ENCODE measurements at regions not wholly inside any gene's neighbourhood (a gene's known extent, or its start where the extent isn't known, plus 50 kb on each side); places are given as distances from the start of the nearest gene placed in this dataset.
A peak's percentile ranks its signal among the peaks of the same experiment; 100 is the strongest.

DNA sequence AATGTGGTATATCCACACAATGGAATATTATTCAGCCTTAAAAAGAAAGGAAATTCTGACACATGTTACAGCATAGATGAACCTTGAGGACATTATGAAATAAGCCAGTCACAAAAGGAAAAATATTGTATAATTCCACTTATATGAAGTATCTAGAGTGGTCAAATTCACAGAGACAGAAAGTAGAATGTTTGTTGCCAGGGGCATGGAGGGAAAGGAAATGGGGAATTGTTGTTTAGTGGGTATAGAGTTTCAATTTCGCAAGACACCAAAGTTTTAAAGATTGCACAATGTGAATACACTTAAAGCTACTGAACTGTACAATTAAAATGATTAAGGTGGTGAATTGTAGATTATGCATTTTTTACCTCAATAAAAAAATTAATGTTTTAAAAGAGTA, 92.9 kb downstream of the TXNL1 start:
- DNase-seq: no peak
- H3K9me3 ChIP-seq: no peaks in the 10 kb centered on the region

DNA sequence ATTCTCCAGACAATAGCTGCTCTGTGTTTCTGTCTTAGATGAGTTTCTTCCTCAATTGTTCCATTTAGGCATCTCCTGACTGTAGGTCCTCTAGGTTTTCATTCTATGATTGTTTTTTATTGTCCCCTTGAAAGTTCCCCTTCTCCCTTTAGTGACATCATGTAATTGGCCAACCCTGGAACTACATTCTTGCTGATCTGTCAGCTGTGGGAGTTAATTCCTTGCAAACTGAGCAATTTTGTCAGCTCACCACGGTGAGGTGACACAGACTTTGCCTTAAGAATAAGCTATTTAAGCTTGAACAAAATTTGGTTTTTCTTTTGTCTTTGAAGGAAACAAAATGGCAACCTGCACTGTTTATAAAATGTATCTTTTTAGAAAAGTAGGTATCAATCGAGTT, 95.9 kb downstream of the TXNL1 start:
- H3K27me3 ChIP-seq: no peaks in the 10 kb centered on the region
- H3K4me1 ChIP-seq: no peaks in the 10 kb centered on the region
- no peaks in the 10 kb centered on the region for H3K36me3 ChIP-seq
- intact Hi-C loops (cut with DNase I): no loop called here
- H3K4me3 ChIP-seq (replicated peaks in 1 of 3): no peak overlapping the region
- no peak overlapping the region for H3K27ac ChIP-seq
- no peak for TF ChIP-seq POLR2A (IDR thresholded peaks at IDR 0.05)
- TF ChIP-seq, protein P1, sequence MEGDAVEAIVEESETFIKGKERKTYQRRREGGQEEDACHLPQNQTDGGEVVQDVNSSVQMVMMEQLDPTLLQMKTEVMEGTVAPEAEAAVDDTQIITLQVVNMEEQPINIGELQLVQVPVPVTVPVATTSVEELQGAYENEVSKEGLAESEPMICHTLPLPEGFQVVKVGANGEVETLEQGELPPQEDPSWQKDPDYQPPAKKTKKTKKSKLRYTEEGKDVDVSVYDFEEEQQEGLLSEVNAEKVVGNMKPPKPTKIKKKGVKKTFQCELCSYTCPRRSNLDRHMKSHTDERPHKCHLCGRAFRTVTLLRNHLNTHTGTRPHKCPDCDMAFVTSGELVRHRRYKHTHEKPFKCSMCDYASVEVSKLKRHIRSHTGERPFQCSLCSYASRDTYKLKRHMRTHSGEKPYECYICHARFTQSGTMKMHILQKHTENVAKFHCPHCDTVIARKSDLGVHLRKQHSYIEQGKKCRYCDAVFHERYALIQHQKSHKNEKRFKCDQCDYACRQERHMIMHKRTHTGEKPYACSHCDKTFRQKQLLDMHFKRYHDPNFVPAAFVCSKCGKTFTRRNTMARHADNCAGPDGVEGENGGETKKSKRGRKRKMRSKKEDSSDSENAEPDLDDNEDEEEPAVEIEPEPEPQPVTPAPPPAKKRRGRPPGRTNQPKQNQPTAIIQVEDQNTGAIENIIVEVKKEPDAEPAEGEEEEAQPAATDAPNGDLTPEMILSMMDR (IDR thresholded peaks at IDR 0.05): peak in 1 of 6 experiments; percentile 25
- peak in 1 of 2 donors; percentile 9 for DNase-seq
- 62 to 79% methylated on average over 2 of the region's 2 CpGs for WGBS, 2 donors
- H3K9me3 ChIP-seq: no peaks in the 10 kb centered on the region

More for the DNA sequence above, 92.9 kb downstream of the TXNL1 start:
- intact Hi-C loops (cut with DNase I): no loop called here
- 89 to 95% methylated on average over 1 of the region's 1 CpG for WGBS, 2 donors
- TF ChIP-seq, protein P1 (IDR thresholded peaks at IDR 0.05): no peak
- no peak for TF ChIP-seq POLR2A (IDR thresholded peaks at IDR 0.05)
- H3K4me3 ChIP-seq (replicated peaks in 1 of 3): no peak overlapping the region
- no peaks in the 10 kb centered on the region for H3K4me1 ChIP-seq
- H3K27me3 ChIP-seq: no peaks in the 10 kb centered on the region
- no peak overlapping the region for H3K27ac ChIP-seq
- H3K36me3 ChIP-seq: no peaks in the 10 kb centered on the region

DNA sequence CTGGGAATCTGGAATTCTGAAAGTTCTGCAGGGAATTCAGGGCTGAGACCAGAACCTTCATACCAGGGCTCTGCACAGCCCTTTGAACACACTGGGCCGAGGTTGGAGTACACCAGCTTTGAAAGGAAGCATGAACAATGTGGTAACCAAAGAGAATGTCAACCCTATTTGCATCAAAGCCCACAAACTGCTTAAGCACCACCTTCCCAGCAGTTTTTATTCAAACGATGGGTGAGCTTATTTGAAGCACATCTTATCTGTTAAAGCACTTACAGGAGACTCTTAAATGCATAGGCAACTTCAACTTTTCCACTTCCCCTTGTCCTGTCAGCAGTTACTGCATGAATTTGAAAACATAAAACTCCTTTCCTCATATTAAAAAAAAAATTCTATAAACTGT, 96.6 kb downstream of the TXNL1 start:
- TF ChIP-seq, protein P1 (IDR thresholded peaks at IDR 0.05): no peak
- TF ChIP-seq POLR2A (IDR thresholded peaks at IDR 0.05): no peak
- Histone ChIP-seq H3K9me3 (no peaks in the 10 kb centered on the region), H3K27me3 (no peaks in the 10 kb centered on the region), H3K4me3 (replicated peaks in 1 of 3) (no peak overlapping the region), H3K4me1 (no peaks in the 10 kb centered on the region), H3K36me3 (no peaks in the 10 kb centered on the region), H3K27ac (no peak overlapping the region)
- intact Hi-C loops (cut with DNase I): no loop called here
- DNase-seq: no peak
- 59 to 68% methylated on average over 2 of the region's 2 CpGs for WGBS, 2 donors

DNA sequence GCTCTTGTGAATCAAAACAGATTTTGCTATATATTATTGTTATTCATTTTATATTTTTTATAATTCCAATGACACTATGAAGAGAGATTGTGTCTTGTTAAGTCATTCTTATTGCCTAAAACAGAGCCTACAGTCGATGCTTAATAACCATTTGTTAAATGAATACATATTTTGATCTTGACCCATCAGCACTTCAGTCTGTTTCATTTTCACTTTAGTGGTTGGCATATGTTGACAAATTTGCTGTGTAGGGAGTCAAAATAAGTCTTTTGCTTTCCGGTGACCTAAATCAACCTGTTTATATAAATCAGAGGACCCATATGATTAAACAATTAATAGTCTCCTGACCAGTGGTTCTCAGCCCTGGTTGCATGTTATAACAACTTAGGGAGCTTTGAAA, 97.1 kb downstream of the TXNL1 start:
- Histone ChIP-seq H3K27me3 (no peaks in the 10 kb centered on the region), H3K27ac (no peak overlapping the region), H3K9me3 (no peaks in the 10 kb centered on the region), H3K4me3 (replicated peaks in 1 of 3) (no peak overlapping the region), H3K36me3 (no peaks in the 10 kb centered on the region), H3K4me1 (no peaks in the 10 kb centered on the region)
- TF ChIP-seq, protein P1 (IDR thresholded peaks at IDR 0.05): no peak
- no peak for TF ChIP-seq POLR2A (IDR thresholded peaks at IDR 0.05)
- no peak for DNase-seq
- intact Hi-C loops (cut with DNase I): no loop called here
- WGBS, 2 donors: 83 to 88% methylated on average over 2 of the region's 2 CpGs

DNA sequence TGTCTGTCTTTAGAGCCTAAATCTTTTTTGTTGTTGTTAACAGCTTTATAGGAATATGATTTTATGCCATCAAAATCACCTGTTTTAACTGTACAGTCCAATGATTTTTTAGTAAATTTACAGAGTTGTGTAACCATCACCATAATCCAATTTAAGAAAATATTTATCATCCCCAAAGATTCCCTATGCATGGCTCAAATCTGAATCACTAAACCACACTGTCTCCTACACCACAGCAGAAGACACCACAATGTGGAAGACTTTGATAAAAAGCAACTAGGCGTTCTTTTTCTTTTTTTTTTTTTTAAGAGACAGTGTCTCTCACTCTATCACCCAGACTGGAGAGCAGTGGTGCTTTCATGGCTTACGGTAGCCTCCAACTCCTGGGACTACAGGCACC, 99.6 kb downstream of the TXNL1 start:
- 48 to 95% methylated on average over 2 of the region's 2 CpGs for WGBS, 2 donors
- intact Hi-C loops (cut with DNase I): no loop called here
- TF ChIP-seq, protein P1 (IDR thresholded peaks at IDR 0.05): no peak
- TF ChIP-seq POLR2A (IDR thresholded peaks at IDR 0.05): no peak
- no peaks in the 10 kb centered on the region for H3K4me1 ChIP-seq
- H3K4me3 ChIP-seq (replicated peaks in 1 of 3): no peak overlapping the region
- no peaks in the 10 kb centered on the region for H3K36me3 ChIP-seq
- H3K27me3 ChIP-seq: no peaks in the 10 kb centered on the region
- no peaks in the 10 kb centered on the region for H3K9me3 ChIP-seq
- no peak for DNase-seq
- no peak overlapping the region for H3K27ac ChIP-seq
